NCI-H1105 (cell line): ENCODE measurements at regions not wholly inside any gene's neighbourhood (a gene's known extent, or its start where the extent isn't known, plus 50 kb on each side); places are given as distances from the start of the nearest gene placed in this dataset.
"Not testable (repeated sequence)": the region's sequence is repeated elsewhere in the genome, so short reads cannot be mapped to it uniquely, and the experiment has no call there.

Experiments used
- DNase-seq: peaks from one replicate; lab custom pipeline; 2025; lab: John Stamatoyannopoulos, UW

DNA sequence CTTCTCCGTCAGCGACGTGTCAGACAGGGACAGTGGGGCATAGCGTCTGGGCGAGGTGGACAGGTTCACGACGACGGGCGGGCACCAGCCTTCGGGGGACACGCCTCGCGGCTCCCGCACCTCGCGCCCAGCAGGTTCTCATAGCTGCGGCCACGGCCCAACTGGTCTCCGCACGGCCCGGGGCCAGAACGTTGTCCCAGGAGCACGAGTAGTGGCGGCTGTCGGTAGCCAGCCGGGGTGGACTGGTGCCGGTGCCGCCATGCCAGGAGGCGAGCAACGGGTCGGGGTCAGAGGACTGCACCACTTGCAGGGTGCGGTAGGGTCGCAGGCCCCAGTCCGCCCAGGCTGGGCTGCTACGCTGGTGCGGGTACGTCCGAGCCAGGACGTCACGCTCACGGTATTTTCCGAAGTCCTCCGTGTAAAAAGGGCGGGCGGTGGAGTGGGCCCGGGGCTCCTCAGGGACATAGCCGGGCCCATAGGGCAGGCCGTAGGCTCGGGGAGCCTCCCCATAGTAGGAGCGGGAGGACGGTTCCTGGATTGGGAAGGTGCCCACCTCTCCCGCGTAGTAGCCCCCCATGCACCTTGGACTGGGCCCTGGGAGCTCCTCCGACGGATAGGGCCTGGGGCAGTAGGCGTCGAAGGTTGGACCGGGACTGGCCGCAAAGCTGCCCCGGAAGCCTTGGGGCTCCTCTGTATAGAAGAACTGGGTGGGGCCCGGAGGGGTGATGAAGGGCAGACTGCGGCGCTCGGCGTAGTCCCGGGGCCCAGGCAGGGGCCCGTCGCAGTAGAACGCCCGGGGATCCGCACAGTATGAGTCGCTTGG is 301.2 kb downstream of the CCDC74A start:
- not testable (repeated sequence) for DNase-seq

DNA sequence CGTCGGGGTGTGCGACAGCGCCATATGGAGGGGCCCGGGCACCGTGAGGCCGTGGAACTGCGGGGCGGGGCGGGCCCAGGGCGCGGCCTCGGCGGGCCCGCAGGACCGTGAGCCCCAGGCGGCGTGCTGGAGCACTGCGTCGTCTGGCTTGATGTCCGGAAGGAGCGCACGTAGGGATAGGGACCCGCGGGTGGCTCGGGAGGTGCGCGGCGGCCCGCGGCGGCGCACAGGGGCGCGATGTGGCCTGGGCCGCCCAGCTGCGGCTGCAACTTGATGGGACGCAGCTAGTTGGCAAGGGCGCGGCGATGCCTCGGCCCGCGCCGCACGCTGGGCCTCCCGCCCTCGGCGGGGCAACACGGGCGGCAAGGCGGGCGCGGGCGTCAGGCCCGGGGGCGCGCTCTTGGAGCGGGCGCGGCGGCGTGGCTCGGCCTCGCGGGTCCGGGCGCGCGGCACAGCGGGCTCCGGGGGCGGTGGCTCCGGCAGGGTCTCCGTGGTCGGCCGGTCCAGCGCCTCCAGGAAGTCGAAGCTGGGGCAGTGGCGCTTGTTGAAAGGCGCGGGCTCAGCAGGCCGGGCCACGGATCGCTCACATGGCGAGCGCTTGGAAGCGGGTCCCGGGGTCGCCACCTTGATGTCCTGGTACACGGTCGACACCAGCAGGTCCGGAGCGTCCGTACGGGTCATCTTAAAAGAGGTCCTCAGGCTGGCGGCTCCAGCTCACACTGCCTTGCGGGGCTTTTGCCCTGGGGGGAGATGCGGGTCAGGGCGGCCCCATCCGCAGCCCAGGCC is 302.0 kb downstream of the CCDC74A start:
- not testable (repeated sequence) for DNase-seq

DNA sequence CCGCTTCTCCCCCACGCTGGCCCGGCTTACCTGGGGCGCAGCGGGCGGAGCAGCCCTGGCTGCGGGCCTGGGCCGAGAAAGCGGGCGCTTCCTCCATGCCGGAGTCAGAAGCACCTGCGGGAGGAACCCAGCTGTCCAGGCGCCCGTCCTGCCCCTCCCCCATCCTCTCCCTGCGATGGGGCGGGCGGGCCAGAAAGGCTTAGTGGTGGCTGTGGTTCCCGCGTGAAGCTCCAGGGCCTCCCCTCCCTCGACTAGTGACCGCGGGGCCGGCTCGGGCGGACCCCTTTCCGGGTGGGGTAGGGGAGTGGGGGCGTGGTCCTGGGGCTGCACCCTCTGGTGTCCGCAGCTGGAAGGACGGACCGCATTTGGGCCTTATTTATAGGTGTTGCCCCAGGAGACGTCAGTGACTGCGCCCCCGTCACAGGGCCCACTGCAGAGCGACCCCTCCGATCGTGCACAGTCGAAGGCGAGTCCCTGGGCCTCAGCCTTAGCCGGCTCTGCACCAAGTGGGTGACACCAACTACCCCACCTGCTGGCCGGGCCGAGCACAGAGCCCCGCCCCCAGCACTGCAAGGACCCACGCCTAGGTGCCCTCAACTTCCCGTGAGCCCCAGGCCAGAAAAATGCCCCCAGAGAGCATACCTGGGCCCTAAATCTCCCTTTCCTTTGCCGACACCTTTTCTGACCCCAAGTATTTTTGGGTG is 302.7 kb downstream of the CCDC74A start:
- DNase-seq = not testable (repeated sequence)

DNA sequence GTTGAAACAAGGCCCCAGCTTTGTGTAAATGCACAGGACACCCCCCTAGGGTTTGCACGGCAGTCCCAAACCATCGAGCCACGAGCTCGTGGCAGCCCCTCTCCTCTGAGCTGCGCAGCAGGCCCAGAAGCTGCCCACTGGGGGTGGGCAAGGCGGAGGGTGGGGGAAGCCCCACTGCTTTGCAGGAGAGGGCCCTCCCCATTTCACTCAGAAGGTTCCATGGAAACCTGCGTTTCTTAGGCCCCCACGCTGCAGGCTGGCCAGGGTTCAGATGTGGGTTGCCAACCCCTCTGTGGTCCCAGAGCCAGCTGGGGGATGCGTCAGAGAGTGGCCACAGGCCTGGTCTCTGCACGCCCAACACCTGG is 303.2 kb downstream of the CCDC74A start:
- not testable (repeated sequence) for DNase-seq

DNA sequence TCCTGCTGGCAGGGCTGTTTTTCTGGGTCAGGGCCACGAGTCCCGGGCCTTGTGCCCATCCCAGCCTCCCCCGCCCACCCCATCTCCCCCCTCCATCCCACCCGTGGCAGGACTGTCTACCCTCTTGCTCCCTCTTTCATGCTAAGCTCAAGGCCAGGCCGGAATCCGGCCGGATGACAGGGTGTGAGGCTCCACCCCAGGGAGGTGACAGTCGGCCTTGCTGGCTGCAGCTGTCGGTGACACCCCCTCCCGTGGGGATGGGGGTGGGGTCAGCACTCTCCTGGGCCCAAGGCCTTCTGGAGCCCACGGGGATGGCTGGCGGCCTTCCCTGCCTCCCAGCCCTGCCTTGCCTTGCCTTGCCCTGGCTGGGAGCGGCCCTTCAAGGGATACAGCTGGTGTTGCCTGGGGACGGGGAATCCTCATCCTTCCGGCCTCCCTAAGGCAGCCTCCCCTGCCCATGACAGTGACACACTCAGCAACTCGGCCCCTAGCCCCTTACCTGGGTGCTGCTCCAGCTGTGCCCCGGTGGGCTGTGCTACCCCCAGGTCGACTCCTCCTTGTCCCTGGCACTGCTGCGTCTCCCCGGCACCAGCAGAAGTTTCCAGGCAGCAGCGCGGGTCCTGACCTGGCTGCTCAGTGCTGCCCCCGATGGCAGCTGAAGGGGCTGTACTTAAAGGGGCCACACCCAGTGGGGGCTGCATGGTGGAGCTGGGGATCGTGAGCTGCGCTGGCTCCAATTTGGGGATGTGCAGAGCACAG is 303.9 kb downstream of the CCDC74A start:
- not testable (repeated sequence) for DNase-seq

DNA sequence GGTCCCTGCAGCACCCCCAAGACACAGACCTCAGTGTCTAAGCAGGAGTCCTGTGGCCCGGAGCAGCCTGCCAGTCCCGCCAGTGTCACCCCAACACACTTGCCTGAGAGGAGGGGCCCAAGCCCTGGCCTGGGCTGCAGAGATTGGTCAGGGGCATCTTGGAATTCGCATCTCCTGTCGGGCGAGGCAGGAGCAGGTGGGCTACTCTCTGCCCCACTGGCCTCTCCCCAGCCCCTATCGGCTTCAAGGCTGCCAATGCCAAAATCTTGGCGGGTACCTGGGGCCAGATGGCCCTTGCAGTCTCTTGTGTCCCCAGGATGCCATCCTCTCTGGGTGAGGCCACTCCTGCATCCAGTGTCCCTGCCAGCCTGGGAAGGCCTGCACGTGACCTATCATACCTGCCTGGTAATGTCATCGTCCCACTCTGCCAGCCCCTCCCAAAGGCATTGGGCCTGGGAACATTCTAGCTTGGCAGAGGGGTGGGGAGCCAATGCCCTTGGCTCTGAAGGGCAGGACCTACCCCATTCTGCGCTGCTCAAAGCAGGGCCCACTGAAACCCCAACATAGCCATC is 304.6 kb downstream of the CCDC74A start:
- not testable (repeated sequence) for DNase-seq

DNA sequence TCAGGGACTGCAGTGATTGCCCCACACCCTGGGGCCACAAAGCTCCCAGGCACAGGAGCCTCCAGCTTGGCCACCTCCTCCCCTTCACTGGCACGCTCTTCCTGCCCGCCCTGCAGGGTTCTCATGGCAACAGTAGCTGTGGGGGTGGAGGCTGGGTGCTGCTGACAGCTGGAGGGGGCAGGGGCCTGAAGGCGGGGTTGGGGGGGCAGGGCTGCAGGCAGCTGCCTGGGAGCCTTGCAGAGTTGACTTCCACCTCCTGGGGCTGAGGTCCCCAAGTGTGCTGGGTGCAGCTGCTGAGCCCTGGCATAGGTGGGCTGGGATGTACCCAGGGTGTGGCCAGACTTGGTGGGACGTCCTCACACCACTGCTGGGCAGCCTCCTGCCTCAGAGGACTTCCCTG is 305.2 kb downstream of the CCDC74A start:
- not testable (repeated sequence) for DNase-seq

DNA sequence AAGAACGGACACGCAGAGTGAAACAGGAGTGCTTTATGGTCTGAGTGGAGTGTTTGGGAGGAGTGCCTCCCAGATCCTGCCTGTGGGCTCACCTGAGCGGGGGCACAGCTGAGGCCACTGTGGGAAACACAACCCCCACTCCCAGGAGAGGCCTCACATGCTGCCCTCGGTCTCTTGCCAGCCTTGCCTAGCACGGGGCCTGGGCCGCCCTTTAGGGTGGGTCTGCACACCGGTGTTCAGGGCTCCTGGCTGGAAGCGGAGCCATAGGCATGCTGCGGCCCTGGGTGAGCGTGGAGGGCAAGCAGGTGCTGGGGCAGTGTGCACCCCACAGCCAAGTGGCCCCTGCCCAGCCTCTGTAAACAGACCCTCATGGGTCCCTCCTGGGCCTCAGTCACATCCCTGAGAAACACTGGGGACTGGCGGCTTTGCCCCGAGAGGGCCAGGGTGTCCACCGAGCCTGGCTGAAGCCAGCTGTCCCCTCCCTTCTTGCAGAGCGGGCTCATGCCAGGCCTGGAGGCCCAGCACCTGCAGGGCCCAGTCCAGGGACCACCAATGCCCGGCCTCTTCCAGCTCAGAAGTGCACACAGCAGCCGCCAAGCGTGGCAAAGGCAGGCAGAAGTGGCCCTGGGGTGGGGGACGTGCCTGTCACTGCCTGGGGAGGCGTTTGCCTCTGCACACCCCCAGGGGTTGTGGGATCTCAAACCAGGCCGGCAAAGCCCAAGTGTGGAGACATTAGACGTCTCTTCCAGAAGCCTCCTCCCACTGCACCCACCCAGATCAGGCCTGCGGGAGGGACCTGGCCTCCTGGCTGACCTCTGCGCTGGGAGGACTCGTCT is 305.9 kb downstream of the CCDC74A start:
- not testable (repeated sequence) for DNase-seq

DNA sequence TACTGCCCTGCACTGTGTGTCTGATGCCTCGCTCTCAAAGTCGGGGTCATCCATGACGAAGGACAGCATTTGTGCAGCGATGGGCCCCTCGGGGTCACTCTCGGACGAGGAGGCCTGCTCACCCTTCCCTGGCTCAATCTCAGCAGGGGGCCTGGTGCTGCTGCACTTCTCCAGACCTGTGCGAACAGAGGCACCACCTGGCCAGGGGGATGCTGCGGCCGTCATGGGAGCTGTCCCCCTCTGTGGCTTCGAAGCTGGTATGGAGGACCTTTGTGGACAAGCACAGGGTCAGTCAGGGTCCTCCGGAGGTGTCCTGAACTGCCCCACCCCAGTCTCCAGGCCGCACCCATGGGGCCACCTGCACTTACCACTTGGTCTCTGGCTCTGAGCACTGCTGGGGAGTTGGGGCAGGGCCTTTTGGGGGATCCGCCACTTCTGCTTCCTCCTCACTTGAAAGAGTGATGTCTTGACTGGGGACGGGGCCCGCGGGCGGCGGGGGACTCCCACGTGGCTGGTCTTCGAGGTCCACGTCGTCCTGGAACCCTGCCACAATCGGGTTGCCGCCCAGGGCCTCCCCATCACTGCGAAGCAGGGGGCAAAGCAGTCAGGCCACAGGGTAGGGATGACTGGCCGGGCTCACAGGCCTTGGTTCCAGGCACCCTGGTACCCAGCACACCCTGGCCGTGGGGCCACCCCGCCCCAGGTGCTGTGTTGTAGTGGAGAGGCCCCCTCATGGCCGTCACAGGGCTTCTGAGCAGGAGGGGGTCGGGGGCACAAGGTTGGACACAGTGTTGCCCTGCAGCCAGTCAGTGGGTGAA is 306.7 kb downstream of the CCDC74A start:
- DNase-seq = not testable (repeated sequence)

DNA sequence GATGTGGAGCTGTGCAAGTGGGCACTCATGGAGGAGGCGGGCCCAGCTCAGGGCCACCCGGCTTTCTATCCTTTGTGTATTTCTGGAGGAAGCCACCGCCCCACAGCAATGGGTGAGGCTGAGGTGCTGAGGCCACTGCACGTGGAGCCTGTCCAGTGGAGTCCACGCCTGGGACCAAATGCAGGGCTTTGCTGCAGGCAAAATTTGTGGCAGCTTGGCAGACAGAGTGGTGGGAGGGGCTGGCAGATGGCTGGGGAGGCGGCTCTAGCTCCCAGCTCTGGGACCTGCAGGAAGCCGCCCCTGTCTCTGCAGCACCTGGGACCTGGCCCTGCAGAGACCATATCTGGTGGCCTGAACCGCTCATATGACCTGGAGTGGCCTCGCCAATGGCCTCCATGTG is 307.3 kb downstream of the CCDC74A start:
- DNase-seq = not testable (repeated sequence)

DNA sequence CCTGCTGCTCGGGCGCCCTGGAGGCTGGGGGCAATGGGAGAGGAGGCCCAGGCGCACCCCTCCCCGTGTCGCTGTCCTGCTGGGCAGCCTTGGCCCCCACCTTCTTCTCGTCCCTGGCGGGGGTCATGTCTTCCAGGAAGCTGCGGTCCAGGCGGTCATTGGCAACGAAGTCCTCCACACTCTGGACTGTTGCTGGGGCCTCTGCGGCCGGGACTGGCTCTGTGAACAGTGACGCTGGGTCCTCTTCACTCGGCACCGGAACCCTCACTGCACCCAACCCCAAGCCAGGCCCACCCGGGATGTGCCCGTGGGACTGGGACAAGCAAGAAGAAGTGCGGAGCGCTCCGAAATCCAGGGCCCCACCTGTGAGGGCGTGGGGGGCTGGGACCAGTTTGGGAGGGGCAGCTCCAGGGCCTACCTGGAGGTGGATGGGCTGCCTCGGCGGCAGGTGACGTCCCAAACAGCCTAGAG is 308.0 kb downstream of the CCDC74A start:
- no peak for DNase-seq

DNA sequence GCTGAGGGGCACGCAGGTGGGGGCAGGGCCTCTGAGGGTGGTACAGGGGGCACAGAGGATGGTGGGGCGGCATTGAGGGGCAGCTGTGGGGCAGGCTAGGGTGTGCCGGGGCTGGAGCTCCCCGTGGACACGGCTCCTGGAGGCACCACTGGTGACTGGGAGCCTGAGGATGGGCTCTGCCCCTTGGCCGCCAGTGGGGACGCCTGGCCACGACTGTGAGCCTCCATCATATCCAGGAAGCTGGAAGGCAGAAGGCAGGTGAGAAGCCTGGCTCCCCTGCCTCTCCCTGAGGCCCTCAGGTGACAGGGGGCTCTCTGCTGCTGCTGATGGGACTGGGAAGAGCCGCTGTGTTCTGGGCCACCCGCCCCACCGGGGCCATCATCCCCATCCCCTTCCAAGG is 308.4 kb downstream of the CCDC74A start:
- DNase-seq = not testable (repeated sequence)

DNA sequence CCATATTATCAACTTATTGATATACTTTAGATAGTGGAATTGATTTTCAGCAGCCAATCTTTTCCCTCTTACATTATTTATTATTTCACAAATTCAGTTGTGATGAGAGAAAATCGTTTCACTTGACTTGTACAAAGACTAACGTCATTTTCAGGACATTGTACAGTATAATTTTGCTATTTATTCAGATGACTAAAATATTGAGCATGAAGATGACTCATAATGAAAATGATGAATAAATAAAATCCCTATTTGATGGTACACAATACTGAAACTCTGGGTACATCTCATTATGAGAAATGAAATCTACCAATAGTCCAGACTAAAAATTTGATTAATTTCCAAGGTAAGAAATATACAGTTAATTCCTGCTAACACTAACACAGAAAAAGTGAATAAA is 316.4 kb downstream of the CCDC74A start:
- not testable (repeated sequence) for DNase-seq

DNA sequence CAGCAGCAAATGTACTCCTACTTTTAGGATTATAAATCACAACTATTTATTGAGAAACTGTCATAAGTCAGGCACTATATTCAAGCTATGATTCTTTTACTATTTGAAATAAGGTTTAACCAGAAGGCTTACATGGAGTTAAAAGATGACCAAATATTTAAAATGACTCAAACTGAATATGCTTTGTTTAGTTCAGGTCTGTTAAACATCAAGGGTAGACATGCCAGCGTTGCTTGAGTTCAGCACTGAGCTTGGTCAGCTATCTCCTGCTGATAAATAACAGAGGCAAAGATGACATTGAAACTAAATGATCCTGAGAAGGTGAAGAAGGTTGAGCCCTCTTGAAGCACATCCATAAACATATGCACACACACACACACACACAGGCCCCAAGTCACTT is 305.6 kb downstream of the ANKRD30BL start:
- DNase-seq = not testable (repeated sequence)

DNA sequence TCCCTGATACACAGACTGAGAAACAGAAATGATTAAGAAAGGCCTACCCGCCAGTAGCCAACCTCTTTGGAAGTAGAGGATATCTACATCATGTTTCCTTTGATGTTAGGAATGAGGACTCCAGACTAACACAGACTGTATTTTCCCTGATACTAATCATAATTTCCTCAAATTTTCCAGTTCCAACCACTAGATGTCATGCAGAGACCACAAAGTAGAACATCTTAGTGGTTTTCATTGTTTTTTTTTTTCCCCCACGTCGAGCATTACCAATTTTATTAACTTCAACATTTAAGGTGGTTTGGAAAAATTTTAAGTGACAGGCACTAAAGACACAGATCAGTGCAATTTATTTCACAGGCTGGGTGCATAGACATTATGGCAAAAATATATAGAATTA is 303.6 kb downstream of the ANKRD30BL start:
- not testable (repeated sequence) for DNase-seq
